Left hindlimb (tissue), 1 donor: ENCODE measurements at regions not wholly inside any gene's neighbourhood (a gene's known extent, or its start where the extent isn't known, plus 50 kb on each side); places are given as distances from the start of the nearest gene placed in this dataset.
A peak's percentile ranks its signal among the peaks of the same experiment; 100 is the strongest.

Experiments
- DNase-seq: peaks from one replicate; pipeline ENCODE4 v3.0.0-alpha.2; 2018

DNA sequence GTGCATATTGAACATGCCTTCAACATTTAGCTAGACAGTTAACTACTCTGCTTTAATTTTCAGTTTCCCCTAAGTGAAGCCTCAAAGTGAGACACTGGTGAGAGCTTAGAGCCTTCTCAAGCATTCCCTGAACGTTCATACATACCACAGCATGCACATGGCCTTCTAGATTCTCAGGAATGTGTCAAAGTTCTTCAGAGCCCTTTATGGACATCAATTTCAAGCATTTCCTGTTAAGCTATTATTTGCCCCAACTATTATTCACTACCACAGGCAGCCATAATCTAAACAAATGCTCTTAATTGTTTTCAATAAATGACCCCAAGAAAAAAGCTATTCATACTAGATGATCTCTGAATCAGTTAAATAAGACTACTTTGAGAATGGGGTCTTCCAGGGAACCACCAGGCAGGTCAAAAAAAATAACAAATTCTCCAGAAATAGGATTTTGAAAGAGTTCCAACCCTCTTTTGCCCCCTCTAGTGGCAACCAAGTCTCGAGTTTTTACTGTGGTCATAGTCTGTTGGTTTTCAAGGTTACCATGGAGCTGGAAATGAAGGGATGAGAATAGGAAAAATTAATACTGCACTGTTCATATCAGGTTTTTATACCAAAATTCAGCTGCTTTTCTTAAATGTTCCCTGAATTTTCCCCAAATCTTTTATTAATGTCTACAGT lies 235.4 kb downstream of the RAB28 start:
- DNase-seq, result no peak

GRCh38 chr4:13246107-13246506 lies 238.0 kb downstream of the RAB28 start:
- DNase-seq, result no peak

GRCh38 chr4:13244444-13244843 lies 239.7 kb downstream of the RAB28 start:
- DNase-seq, result no peak

DNA sequence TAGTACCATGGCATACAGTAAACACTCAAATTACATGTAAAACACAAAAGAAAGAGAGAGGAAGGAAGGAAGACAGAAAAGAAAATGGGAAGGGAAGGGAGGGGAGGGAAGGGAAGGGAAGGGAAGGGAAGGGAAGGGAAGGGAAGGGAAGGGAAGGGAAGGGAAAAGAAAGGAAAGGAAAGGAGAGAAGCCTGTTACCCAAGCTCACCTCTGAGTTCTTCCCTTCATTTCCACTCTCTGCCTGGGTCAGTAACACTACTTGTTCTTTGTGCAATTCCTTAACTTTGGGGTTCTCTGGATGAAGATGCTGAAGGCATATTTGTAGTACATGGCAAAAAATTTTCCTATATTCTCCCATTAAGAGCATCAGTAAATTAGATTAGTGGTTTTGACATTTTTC lies 241.0 kb downstream of the RAB28 start:
- DNase-seq, result no peak

GRCh38 chr4:13240066-13240465 lies 244.1 kb downstream of the RAB28 start:
- no peak for DNase-seq

DNA sequence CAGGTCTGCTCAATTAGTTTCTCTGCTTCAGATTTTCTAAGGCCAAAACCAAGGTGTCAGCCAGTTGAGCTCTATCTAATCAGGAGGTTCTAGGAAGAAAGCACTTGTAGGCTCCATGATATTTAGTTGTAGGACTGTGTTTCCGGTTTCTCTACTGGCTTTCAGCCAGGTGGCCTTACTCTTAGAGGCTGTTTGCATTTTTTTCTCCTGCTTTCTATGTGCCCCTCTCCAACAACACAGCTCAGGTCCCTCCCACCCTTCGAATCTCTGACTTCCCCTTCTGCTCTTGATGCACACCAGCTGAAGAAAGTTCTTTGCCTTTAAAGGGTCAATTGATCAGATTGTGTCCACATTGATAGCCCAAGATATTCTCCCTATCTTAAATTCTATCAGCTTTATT lies 245.2 kb downstream of the RAB28 start:
- no peak for DNase-seq

- DNase-seq, result no peak
These were observed 247.7 kb downstream of the RAB28 start for GRCh38 chr4:13236485-13236884.

DNA sequence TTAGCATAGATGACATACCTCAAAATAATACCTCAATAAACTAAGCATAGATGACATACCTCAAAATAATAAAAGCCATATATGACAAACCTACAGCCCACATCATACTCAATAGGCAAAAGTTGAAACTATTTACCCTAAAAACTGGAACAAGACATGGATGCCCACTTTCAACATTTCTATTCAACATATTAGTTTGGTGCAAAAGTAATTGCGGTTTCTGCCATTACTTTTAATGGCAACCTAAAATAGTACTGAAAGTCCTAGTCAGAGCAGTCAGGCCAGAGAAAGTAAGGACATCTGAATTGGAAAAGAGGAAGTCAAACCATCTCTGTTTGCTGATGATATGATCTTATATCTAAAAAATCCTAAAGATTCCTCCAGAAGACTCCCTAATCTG lies 250.4 kb downstream of the RAB28 start:
- no peak for DNase-seq

GRCh38 chr4:13219971-13220370 lies 264.2 kb downstream of the RAB28 start:
- DNase-seq, result no peak

- DNase-seq, result peak; percentile 60
These were observed 265.7 kb downstream of the RAB28 start for GRCh38 chr4:13218326-13218958.

GRCh38 chr4:13215560-13215959 lies 268.6 kb downstream of the RAB28 start:
- DNase-seq, result no peak

GRCh38 chr4:13212936-13213335 lies 271.2 kb downstream of the RAB28 start:
- no peak for DNase-seq

GRCh38 chr4:13209600-13209999 lies 274.5 kb downstream of the RAB28 start:
- DNase-seq, result peak; percentile 57

DNA sequence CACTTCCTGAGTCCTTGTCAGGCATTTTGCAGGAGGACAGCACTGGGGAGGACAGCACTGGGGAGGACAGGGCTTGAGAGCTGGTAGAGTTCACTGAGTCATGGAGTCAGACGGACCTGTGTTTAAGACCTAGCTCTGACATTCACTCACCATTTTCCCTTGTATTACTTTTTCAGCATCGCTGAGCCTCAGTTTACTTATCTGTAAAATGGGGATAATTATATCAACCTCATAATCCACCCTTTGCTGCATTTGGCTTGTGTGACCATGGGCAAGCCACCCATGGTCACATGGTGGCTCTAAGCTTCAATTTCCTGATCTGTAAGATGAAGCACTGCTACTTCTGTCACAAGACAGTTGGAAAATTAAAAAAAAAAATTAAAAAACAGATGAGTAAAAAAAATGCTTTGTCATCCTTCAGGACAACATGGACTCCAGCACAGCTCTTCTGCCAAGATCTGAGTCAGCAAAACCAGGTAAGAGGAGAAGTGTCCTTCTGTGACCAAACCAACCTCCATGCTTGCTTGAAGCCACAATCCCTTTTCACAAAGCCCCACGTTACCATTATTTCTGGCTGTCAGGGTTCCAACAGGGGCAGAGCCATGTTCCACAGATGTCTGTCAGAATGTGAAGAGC lies 275.5 kb downstream of the RAB28 start:
- DNase-seq, result no peak

DNA sequence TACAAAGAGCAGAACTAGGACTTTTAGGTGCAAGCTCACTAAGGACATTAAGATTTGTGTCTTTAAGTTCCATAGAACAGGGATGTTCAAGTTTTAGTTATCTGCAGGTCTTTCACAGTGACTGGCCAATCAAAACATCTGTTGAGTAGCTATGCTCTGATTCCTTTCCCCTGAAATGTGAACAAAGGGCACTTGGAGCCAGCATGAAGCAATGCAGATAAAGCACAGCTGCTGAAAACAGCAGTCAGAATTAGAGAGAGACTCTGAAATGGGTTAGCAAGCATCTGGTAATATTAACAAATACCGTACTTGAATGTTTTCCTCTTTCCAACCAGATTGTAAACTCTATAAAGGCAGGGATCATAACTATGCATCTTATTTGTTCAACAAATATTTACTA lies 276.9 kb downstream of the RAB28 start:
- DNase-seq, result no peak

- DNase-seq, result no peak
These were observed 281.0 kb downstream of the RAB28 start for GRCh38 chr4:13203101-13203500.

DNA sequence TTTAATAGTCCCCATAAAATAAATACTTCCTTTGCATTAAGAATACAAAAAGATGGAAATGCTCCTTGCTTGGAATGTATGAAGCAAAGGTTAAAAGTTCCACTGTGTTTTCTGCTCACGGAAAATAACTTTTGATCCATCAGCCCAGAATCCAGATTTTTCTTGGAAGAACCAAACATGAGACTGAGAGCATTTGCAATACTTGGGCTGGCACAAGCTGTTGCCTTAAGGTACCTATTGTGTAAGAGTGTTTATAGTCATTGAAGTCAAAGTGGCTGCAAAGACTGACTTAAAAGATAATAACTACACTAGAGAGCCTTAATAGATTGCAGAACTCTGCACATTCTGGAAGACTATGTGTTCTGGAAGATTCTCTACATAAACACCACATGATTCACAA lies 281.4 kb downstream of the RAB28 start:
- DNase-seq, result no peak

GRCh38 chr4:13201241-13201640 lies 282.9 kb downstream of the RAB28 start:
- DNase-seq, result no peak

DNA sequence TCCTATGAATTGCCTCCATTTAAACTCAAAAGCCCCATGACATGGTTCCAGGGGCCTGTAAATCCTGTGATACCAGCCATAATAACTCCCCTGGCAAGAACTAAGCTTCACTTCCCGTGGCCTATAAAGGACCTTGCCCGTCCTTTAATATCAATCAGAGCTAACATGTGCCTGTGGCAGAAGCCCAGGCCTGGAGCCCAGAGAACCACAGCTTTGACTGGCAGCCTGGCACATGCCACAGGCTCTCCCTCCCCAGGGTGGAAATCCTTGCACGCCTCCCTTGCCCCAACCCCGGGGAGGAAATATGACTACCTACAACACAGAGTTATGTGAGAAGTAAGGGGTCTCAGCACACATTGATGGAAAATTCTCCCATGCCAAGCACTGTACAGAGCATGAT lies 287.4 kb downstream of the RAB28 start:
- DNase-seq, result no peak

GRCh38 chr4:13193662-13194061 lies 290.5 kb downstream of the RAB28 start:
- no peak for DNase-seq

- no peak for DNase-seq
These were observed 293.9 kb downstream of the RAB28 start for GRCh38 chr4:13190093-13190721.

- no peak for DNase-seq
These were observed 299.9 kb downstream of the RAB28 start for GRCh38 chr4:13184199-13184598.

GRCh38 chr4:13182133-13182532 lies 302.0 kb downstream of the RAB28 start:
- DNase-seq, result no peak

- no peak for DNase-seq
These were observed 302.5 kb downstream of the RAB28 start for GRCh38 chr4:13181681-13182080.
